ENCODE measurements at regions not wholly inside any gene's neighbourhood (a gene's known extent, or its start where the extent isn't known, plus 50 kb on each side); places are given as distances from the start of the nearest gene placed in this dataset.

DNA sequence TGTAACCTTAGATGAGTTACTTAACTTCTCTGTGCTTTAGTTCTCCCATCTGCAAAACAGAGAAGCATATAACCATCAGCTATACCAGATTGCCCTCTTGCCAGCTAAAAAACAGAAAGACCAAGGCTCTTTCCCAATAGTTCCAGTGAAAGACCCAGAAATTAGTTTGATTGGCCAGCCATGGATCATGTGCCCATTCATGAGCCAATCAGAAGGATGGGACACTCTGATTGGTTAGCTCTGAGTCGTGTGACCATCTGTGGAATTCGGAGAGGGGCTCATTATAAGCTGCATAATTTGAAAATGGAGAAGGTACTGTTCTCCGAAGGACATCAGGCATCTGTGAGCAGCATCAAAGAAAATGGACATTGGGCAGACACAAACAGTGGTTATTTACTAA is 155.2 kb downstream of the ABCC12 start:
- no peak for TF ChIP-seq HDAC2 (CRISPR knock-in tag; IDR thresholded peaks at IDR 0.05)
- TF ChIP-seq JUND (CRISPR knock-in tag; IDR thresholded peaks at IDR 0.05): no peak
- TF ChIP-seq CTCF (CRISPR knock-in tag; IDR thresholded peaks at IDR 0.05): no peak
- TF ChIP-seq ARID3A (IDR thresholded peaks at IDR 0.05; ENCODE audit: low read depth, low read length): no peak
- no peak for TF ChIP-seq POLR2A (IDR thresholded peaks at IDR 0.05; ENCODE audit: insufficient read depth in 1 of 2, low read depth in 2 of 2, low read length in 2 of 2)
- no peak for TF ChIP-seq ZNF629 (CRISPR knock-in tag; conservative IDR thresholded peaks at IDR 0.05)
- no peak for TF ChIP-seq POLR2AphosphoS5 (IDR thresholded peaks at IDR 0.05; ENCODE audit: low read depth, low read length)
- no peak for TF ChIP-seq SIX1 (CRISPR knock-in tag; IDR thresholded peaks at IDR 0.05; ENCODE audit: borderline replicate concordance)
- no peak for TF ChIP-seq ZNF24 (IDR thresholded peaks at IDR 0.05)
